ENCODE measurements at regions not wholly inside any gene's neighbourhood (a gene's known extent, or its start where the extent isn't known, plus 50 kb on each side); places are given as distances from the start of the nearest gene placed in this dataset.

DNA sequence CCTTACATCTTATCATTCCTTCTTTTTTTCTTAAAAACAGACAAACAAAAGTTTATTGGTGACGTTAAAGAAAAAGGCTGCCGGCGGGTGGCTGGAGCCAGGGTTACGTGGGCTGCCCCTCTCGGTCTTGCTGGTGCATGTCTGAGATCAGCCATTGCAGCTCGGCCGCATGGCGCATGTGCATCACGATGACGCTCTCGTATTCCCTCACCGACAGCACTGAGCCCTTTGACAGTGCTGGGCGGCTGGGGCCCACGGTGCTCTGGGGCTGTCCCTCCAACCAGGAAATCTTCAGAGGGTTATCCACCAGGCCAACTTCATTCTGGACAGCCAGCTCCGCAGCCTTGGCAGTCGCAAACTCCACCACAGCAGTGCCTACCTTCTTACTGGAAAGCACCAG, 1081.8 kb upstream of the TMEFF2 start:
- TF ChIP-seq CHD2 (IDR thresholded peaks at IDR 0.05; ENCODE audit: low read length, partially characterized antibody) (no peak), TEAD4 (IDR thresholded peaks at IDR 0.05; ENCODE audit: borderline replicate concordance, insufficient read depth) (no peak), RFX5 (IDR thresholded peaks at IDR 0.05; ENCODE audit: low read length) (no peak), SIN3A (IDR thresholded peaks at IDR 0.05; ENCODE audit: borderline replicate concordance, low read depth, low read length) (no peak)
- TF ChIP-seq, protein P1, sequence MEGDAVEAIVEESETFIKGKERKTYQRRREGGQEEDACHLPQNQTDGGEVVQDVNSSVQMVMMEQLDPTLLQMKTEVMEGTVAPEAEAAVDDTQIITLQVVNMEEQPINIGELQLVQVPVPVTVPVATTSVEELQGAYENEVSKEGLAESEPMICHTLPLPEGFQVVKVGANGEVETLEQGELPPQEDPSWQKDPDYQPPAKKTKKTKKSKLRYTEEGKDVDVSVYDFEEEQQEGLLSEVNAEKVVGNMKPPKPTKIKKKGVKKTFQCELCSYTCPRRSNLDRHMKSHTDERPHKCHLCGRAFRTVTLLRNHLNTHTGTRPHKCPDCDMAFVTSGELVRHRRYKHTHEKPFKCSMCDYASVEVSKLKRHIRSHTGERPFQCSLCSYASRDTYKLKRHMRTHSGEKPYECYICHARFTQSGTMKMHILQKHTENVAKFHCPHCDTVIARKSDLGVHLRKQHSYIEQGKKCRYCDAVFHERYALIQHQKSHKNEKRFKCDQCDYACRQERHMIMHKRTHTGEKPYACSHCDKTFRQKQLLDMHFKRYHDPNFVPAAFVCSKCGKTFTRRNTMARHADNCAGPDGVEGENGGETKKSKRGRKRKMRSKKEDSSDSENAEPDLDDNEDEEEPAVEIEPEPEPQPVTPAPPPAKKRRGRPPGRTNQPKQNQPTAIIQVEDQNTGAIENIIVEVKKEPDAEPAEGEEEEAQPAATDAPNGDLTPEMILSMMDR (IDR thresholded peaks at IDR 0.05) = no peak
- TF ChIP-seq, protein P2, sequence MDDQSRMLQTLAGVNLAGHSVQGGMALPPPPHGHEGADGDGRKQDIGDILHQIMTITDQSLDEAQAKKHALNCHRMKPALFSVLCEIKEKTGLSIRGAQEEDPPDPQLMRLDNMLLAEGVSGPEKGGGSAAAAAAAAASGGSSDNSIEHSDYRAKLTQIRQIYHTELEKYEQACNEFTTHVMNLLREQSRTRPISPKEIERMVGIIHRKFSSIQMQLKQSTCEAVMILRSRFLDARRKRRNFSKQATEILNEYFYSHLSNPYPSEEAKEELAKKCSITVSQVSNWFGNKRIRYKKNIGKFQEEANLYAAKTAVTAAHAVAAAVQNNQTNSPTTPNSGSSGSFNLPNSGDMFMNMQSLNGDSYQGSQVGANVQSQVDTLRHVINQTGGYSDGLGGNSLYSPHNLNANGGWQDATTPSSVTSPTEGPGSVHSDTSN (IDR thresholded peaks at IDR 0.05) = no peak
